ENCODE measurements at regions not wholly inside any gene's neighbourhood (a gene's known extent, or its start where the extent isn't known, plus 50 kb on each side); places are given as distances from the start of the nearest gene placed in this dataset.

DNA sequence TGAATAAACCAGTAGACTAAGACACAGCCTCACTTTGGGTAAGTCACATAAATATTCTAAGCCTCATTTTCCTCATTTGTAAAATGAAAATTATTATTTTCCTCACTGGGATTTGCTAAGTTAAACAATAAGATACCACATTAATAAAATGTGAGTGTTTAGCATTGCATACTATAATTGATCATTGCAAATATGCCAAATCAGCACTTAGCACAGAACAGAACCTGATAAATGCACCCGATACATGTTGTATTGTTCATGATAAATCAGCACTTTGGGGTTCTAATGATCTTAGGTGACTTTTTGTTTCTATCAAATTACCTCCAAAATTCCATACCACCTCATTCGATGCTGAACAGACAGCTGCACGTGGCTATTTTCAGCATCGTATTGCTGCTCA is 50.2 kb upstream of the RAPGEF4 start:
- Histone ChIP-seq H4K5ac (ENCODE audit: low read length) (no peak overlapping the region), H2AK5ac (ENCODE audit: low read length) (no peak overlapping the region), H3K27ac (ENCODE audit: low read depth, low read length) (no peak overlapping the region), H3K56ac (ENCODE audit: low read length) (no peak overlapping the region), H3K79me1 (ENCODE audit: low read length) (no peaks in the 10 kb centered on the region), H3K18ac (ENCODE audit: low read length) (no peak overlapping the region), H3K36me3 (ENCODE audit: control insufficient read depth, insufficient read depth, low read length) (no peaks in the 10 kb centered on the region), H4K8ac (ENCODE audit: low read depth, low read length) (no peak overlapping the region), H2BK120ac (ENCODE audit: low read depth, low read length) (no peak overlapping the region), H3K27me3 (ENCODE audit: insufficient read depth, low read length, poor library complexity) (no peaks in the 10 kb centered on the region), H3K4ac (ENCODE audit: low read depth, low read length) (no peak overlapping the region), H3K23ac (ENCODE audit: low read length) (no peak overlapping the region), H2BK15ac (replicated peaks; ENCODE audit: low read depth) (no peak overlapping the region), H3K9ac (ENCODE audit: low read length) (no peak overlapping the region), H3K4me3 (ENCODE audit: low read length) (no peak overlapping the region), H2BK5ac (ENCODE audit: low read length) (no peak overlapping the region), H3K4me2 (ENCODE audit: low read length) (no peak overlapping the region), H3K79me2 (ENCODE audit: control insufficient read depth, insufficient read depth, low read length) (no peaks in the 10 kb centered on the region), H3K4me1 (ENCODE audit: control insufficient read depth, low read depth, low read length) (no peaks in the 10 kb centered on the region)
- no CpG with 5 or more reads among the region's 4 CpGs for WGBS (ENCODE audit: extremely low coverage, insufficient coverage, low lambda C conversion rate)
- no peak for DNase-seq

All from mesendoderm (in vitro differentiated cells).